Activated CD4-positive, alpha-beta T cell treated with anti-CD3 and anti-CD28 coated beads, Interleukin-2, amount 10 ng/mL, durations not matched to agents 24 days and 14 days (primary cell): ENCODE measurements at regions not wholly inside any gene's neighbourhood (a gene's known extent, or its start where the extent isn't known, plus 50 kb on each side); places are given as distances from the start of the nearest gene placed in this dataset.
"Not testable (repeated sequence)": the region's sequence is repeated elsewhere in the genome, so short reads cannot be mapped to it uniquely, and the experiment has no call there.

Experiments used
- DNase-seq: peaks from one replicate; pipeline ENCODE4 v3.0.0; 2022
- H3K27ac Mint-ChIP-seq: one replicate; pipeline ENCODE4 v1.8.0; 2022; ENCODE audit warnings: mild to moderate bottlenecking, mixed read lengths
- H3K27me3 Mint-ChIP-seq: one replicate; pipeline ENCODE4 v1.8.0; 2022; ENCODE audit warnings: mixed read lengths
- H3K36me3 Mint-ChIP-seq: one replicate; pipeline ENCODE4 v1.8.0; 2022; ENCODE audit warnings: low read depth, mild to moderate bottlenecking, mixed read lengths
- H3K4me1 Mint-ChIP-seq: one replicate; pipeline ENCODE4 v1.8.0; 2021; ENCODE audit warnings: mixed read lengths
- H3K4me3 Mint-ChIP-seq: one replicate; pipeline ENCODE4 v1.8.0; 2022; ENCODE audit warnings: mild to moderate bottlenecking, moderate library complexity, mixed read lengths
- H3K9me3 Mint-ChIP-seq: one replicate; pipeline ENCODE4 v1.8.0; 2021; ENCODE audit warnings: mixed read lengths
- intact Hi-C: fragments of 100-400 bp; cut with micrococcal nuclease; formaldehyde crosslinking; loops from one replicate; pipeline ENCODE4 v1.15.1; 2023

DNA sequence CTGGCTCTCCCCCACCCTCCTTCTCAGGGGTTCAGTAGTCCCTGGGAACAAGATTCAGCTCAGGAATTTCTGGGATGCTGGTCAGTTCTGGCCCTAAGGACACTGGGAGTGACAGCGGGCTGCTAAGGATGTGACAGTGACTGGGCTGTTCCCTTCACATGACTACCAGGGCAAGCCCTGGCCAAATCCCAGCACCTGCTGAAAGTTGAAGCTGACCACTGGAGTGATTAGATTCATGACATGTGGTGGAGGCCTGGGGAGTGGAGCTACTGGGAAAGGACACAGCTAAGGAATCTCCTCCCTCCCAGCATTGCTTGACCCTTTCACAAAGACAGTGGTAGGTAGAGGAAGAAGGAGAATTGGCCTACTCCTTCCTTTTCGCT, 204.9 kb downstream of the DAD1 start:
- Mint-ChIP-seq H3K36me3 (no peaks in the 10 kb centered on the region), H3K4me3 (no peak overlapping the region)
- intact Hi-C loops: loop anchor here (5.0 kb wide), 1 partner anchor 67 kb away; no protein-coding TSS in a partner anchor

DNA sequence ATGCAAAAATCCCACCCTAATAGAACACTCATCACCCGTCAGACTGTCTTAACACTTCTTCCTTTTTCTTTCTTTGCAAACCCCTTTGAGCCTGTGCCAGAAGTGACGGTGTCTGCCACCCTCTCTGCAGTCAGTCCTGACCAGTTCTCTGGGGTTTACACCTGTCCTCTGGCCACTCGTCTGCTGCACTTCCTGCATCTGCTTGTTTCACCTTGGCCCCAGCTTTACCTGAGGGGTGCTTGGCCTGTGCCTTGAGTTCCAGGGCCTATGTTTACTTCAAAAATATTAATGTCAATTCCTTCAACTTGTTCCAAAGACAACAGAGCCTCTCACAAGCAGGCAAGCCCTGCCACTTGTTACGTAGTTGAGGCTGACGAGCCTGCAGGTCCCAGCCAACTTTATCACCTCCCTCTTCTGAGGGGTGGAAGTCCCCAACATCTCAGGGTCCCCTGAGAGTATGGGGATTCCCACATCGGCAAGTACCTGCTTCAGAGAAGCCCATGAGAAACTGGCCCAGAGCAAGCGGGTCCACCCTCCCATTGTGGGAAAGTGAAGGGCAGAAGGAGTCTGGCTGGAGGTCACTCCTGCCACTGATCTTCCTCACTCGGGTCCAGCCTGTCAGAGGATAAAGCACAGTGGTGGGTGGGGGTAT, 205.4 kb downstream of the DAD1 start:
- no peak for DNase-seq
- intact Hi-C loops: loop anchor here (5.0 kb wide), 1 partner anchor 66 kb away; no protein-coding TSS in a partner anchor
- no peaks in the 10 kb centered on the region for H3K9me3 Mint-ChIP-seq
- no peaks in the 10 kb centered on the region for H3K27me3 Mint-ChIP-seq
- H3K4me1 Mint-ChIP-seq: no peaks in the 10 kb centered on the region
- H3K4me3 Mint-ChIP-seq: peak overlapping the region; percentile 3
- H3K27ac Mint-ChIP-seq: peak overlapping the region; percentile 75
- H3K36me3 Mint-ChIP-seq: no peaks in the 10 kb centered on the region

More for the DNA sequence above, 204.9 kb downstream of the DAD1 start:
- no peak for DNase-seq
- no peaks in the 10 kb centered on the region for H3K4me1 Mint-ChIP-seq
- H3K27ac Mint-ChIP-seq: no peak overlapping the region
- no peaks in the 10 kb centered on the region for H3K9me3 Mint-ChIP-seq
- no peaks in the 10 kb centered on the region for H3K27me3 Mint-ChIP-seq

DNA sequence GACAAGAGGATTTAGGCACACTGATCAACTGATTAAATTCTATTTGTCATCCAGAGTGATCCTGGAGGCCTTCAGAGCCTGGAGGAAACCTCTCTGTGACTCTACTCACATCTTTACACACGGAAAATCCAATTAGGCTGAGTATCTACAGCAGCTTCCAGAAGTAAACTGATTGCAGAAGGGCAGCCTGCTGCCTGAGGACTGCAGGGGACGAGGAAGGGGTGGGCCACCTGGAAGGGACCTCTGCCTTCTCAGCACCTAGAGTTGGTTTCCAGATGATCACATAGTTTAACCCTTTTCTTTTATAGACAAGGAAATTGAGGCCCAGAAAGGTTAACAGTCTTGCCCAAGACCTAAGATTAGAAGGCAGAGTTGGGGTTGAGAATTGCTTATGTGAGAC, 206.1 kb downstream of the DAD1 start:
- Mint-ChIP-seq H3K36me3 (no peaks in the 10 kb centered on the region), H3K9me3 (no peaks in the 10 kb centered on the region), H3K27ac (no peak overlapping the region), H3K4me3 (no peak overlapping the region), H3K27me3 (no peaks in the 10 kb centered on the region), H3K4me1 (no peaks in the 10 kb centered on the region)
- intact Hi-C loops: loop anchor here (5.0 kb wide), 1 partner anchor 66 kb away; no protein-coding TSS in a partner anchor
- no peak for DNase-seq

DNA sequence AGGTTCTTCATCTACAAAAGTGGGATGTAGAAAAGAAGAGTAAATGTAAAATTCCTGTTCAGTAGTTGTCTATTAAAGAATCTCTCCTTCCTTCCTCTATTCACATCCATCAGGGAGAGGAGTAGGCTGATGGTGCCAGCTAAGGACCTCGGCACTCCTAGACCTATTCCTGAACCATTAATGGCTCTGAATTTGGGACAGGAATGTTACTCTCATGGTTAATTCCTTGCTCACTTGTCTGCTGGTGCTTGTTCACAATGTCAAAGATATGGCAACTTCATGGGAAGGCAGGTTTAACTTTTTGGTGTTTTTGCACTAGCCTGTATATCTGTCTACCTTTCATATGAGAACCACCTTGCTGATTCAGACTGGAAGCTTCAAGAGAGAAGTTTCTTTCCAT, 206.6 kb downstream of the DAD1 start:
- Mint-ChIP-seq H3K9me3 (no peaks in the 10 kb centered on the region), H3K4me1 (no peaks in the 10 kb centered on the region), H3K36me3 (no peaks in the 10 kb centered on the region), H3K4me3 (no peak overlapping the region), H3K27ac (peak overlapping the region; percentile 34), H3K27me3 (no peaks in the 10 kb centered on the region)
- DNase-seq: no peak
- intact Hi-C loops: loop anchor here (5.0 kb wide), 1 partner anchor 65 kb away; no protein-coding TSS in a partner anchor

DNA sequence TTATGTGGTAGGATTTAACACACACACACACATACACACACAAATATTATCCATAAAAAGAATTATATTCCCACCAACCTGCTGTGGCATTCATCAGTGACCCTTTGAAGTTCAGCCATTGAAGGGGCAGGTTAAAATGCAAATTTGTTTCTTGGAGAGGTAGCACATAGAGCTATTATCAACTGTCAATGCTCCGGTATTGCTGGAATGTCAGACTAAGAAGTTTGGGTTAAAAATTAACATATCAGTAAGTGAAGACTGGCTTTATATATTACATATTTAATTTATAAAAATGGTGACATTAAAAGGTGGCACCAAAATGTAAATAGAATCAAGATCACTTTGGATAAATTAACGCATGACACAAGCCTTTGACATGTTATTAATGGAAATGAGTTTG, 207.3 kb downstream of the DAD1 start:
- Mint-ChIP-seq H3K27me3 (no peaks in the 10 kb centered on the region), H3K27ac (no peak overlapping the region), H3K9me3 (no peaks in the 10 kb centered on the region), H3K4me3 (no peak overlapping the region), H3K4me1 (no peaks in the 10 kb centered on the region), H3K36me3 (no peaks in the 10 kb centered on the region)
- no peak for DNase-seq
- intact Hi-C loops: loop anchor here (5.0 kb wide), 1 partner anchor 64 kb away; no protein-coding TSS in a partner anchor

DNA sequence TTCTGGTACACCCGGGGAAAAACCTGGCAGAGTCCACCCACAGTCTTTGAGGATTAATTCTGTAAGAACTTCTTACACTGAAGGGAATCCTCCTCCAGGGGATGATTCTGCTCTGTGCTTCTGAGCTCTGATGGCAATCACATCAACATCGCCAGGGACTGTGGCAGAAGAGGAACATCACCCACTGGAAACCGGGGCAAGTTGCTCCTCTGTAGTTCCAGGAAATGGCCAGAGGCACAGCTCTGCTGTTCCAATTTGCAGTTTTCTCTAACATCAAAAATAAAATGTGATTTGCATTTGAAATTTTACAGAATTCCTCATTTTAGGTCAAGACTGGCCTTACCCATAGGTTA, 207.6 kb downstream of the DAD1 start:
- Mint-ChIP-seq H3K27me3 (no peaks in the 10 kb centered on the region), H3K36me3 (no peaks in the 10 kb centered on the region), H3K27ac (no peak overlapping the region), H3K4me1 (no peaks in the 10 kb centered on the region), H3K9me3 (no peaks in the 10 kb centered on the region), H3K4me3 (no peak overlapping the region)
- intact Hi-C loops: loop anchor here (5.0 kb wide), 1 partner anchor 64 kb away; no protein-coding TSS in a partner anchor
- DNase-seq: no peak

DNA sequence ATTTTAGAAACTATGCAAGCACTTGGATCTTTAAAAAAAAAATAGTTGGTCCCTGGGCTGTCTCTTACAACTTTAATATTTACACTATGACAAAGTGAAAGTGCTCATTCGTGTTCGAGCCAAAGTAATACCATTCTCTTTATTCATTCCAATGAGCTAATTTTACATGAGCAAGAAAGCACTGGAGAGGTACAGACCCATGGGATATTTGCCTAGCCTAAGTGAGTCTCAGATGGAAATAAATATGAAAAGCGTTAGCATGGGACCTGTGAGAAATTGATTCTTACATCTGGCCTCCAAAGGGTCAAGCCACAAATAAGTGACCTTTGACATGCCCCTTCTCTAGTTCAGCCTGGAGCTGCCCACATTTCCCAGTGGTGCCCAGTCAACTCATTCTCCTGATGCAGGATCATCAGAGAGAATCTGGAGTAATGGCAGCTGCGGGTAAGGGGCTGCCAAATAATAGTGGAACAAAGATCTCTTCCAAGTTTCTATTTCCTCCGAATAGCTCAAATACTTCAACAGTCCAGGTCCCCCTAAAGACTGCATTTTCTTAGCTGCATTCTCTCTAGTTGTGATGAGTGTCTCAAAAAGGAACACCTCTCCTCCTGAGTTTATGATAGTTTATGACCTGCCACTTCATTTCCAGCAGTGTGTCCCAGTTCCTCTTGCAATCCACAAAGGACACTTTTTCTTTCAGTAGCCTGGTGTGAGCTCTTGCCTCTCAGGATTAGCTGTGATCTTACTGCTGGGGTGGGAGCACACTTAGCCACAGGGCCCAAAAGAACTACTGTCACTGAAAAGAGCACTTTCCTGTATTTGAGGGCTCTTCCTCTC, 208.2 kb downstream of the DAD1 start:
- Mint-ChIP-seq H3K4me1 (no peaks in the 10 kb centered on the region), H3K27me3 (no peaks in the 10 kb centered on the region), H3K36me3 (no peaks in the 10 kb centered on the region), H3K27ac (no peak overlapping the region), H3K9me3 (no peaks in the 10 kb centered on the region), H3K4me3 (no peak overlapping the region)
- DNase-seq: no peak
- intact Hi-C loops: loop anchor here (5.0 kb wide), 1 partner anchor 63 kb away; no protein-coding TSS in a partner anchor

DNA sequence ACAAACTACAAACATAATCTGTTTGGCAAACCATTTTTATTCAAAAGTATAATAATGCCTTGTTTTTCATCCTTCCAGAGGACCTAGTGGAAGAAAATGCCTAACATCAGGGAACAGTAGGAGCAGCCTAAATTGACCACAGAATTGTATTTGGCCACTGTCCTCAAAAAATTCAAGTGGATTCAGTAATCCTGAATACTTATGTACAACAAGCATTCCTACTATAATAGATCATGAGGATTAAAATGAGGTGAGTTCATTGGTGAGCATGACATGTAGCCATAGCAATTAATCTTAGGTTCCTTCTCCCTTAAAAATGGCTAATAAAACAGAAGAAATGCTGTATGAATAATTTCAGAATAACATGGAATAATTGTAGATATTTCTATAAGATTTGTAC, 209.3 kb downstream of the DAD1 start:
- DNase-seq: no peak
- intact Hi-C loops: loop anchor here (5.0 kb wide), 1 partner anchor 62 kb away; no protein-coding TSS in a partner anchor
- H3K4me3 Mint-ChIP-seq: no peak overlapping the region
- no peaks in the 10 kb centered on the region for H3K27me3 Mint-ChIP-seq
- no peaks in the 10 kb centered on the region for H3K4me1 Mint-ChIP-seq
- no peaks in the 10 kb centered on the region for H3K9me3 Mint-ChIP-seq
- no peak overlapping the region for H3K27ac Mint-ChIP-seq
- no peaks in the 10 kb centered on the region for H3K36me3 Mint-ChIP-seq

DNA sequence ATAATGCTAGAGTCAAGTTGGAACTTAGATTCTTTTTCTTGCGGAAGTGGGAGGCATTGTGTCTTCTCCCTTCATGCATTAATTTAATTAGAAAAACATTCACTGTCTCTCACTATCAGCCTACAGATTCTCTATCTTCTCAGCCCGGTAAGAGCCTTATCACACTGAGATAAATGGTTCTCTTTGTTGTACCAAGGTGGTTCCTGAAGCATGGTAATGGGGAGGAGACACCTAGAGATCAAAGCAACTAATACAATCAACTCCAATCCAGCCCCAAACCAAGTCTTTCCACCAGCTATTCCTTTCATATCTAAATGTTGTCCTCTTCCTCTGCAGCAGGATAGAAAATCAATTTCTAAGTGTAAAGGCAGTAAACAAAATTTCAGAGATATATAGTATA, 210.8 kb downstream of the DAD1 start:
- no peaks in the 10 kb centered on the region for H3K36me3 Mint-ChIP-seq
- no peak overlapping the region for H3K27ac Mint-ChIP-seq
- H3K4me1 Mint-ChIP-seq: no peaks in the 10 kb centered on the region
- no peaks in the 10 kb centered on the region for H3K9me3 Mint-ChIP-seq
- no peak for DNase-seq
- no peaks in the 10 kb centered on the region for H3K27me3 Mint-ChIP-seq
- H3K4me3 Mint-ChIP-seq: no peak overlapping the region
- intact Hi-C loops: no loop called here

DNA sequence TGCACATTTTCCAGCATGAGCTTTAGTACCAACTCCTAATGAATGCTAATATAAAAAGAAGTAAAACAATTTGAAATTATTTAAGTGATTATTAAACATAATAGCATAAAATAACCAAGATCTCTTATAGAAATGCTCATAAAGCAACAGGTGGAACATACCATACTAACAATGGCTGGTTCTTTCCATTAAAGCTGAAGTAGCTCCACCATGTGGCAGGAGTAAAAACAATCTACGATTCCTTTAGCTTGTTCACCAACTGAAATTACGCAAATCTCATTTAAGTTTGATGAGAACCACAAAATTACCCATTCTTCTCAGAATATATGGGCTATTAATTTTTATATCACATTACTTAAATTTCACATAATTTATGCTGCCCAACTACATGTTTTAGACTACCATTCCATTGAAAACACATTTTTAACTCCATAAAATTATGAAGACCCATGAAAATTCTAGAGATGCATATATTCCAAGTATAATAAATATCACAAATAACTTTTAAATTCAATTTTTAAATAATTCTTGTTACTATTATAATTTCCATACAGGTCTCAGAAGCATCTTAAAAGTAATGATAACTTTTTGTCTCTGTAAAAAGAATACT, 213.6 kb downstream of the DAD1 start:
- intact Hi-C loops: no loop called here
- Mint-ChIP-seq H3K36me3 (no peaks in the 10 kb centered on the region), H3K27ac (no peak overlapping the region), H3K4me3 (no peak overlapping the region), H3K9me3 (no peaks in the 10 kb centered on the region), H3K27me3 (no peaks in the 10 kb centered on the region), H3K4me1 (no peaks in the 10 kb centered on the region)
- DNase-seq: no peak

DNA sequence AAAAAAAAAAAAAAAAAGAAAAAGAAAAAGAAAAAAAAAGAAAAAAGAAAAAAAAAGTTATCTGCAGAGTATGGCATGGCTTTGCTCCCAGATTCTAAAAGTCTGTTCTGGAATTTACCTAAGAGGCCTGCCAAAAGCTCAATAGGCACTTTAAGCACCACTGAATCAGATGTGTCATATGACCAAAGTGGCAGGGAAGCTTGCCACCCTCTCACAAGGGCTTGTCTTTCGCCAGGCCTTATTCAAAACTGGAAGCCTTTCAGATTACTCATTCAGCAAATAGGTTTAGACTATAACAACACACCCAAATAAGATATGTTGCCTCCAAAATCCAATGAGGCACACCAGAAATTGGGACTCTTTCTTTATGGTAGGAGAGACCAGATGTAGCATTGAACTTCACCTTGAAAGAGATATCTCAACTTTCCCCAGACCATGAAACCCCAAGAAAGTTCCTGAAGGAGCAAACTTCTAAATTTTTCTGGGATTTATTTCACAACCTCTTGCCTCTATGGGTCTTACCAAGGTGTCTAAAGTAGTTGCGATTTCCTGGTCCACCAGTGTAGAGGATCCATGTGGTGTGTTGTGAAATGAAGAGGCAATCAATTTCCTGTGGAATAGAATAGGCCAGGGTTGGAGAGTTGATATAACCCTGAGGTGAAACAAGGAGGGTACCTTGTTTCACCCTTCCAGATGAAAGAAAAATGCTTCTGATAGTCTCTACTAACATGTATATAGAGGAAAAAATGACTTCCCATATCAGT, 218.8 kb downstream of the DAD1 start:
- intact Hi-C loops: no loop called here

DNA sequence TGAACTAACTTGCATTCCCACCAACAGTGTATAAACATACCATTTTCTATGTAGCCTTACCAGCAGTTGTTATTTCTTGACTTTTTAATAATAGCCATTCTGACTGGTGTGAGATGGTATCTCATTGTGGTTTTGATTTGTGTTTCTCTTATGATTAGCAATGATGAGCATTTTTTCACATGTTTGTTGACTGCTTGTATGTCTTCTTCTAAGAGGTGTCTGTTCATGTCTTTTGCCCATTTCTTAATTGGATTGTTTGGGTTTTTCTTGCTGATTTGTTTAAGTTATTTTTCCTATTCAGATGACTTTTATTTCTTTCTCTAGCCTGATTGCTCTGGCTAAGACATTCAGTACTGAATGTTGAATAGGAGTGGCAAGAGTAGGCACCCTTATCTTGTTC, 230.3 kb downstream of the DAD1 start:
- intact Hi-C loops: no loop called here
- H3K36me3 Mint-ChIP-seq: no peaks in the 10 kb centered on the region
- H3K4me1 Mint-ChIP-seq: no peaks in the 10 kb centered on the region
- no peak for DNase-seq
- H3K9me3 Mint-ChIP-seq: no peaks in the 10 kb centered on the region
- H3K4me3 Mint-ChIP-seq: no peak overlapping the region
- H3K27ac Mint-ChIP-seq: no peak overlapping the region
- H3K27me3 Mint-ChIP-seq: no peaks in the 10 kb centered on the region

More for the DNA sequence above, 218.8 kb downstream of the DAD1 start:
- Mint-ChIP-seq H3K27ac (no peak overlapping the region), H3K4me3 (no peak overlapping the region), H3K9me3 (no peaks in the 10 kb centered on the region), H3K27me3 (no peaks in the 10 kb centered on the region), H3K4me1 (no peaks in the 10 kb centered on the region), H3K36me3 (no peaks in the 10 kb centered on the region)
- no peak for DNase-seq

DNA sequence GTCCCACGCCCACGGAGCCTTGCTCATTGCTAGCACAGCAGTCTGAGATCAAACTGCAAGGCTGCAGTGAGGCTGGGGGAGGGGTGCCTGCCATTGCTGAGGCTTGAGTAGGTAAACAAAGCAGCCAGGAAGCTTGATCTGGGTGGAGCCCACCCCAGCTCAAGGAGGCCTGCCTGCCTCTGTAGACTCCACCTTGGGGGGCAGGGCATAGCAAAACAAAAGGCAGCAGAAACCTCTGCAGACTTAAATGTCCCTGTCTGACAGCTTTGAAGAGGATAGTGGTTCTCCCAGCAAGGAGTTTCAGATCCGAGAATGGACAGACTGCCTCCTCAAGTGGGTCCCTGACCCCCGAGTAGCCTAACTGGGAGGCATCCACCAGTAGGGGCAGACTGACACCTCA, 239.7 kb downstream of the DAD1 start:
- H3K4me1 Mint-ChIP-seq, H3K4me3 Mint-ChIP-seq, H3K36me3 Mint-ChIP-seq, DNase-seq, H3K27ac Mint-ChIP-seq, H3K27me3 Mint-ChIP-seq, intact Hi-C loops, H3K9me3 Mint-ChIP-seq: not testable (repeated sequence)
